Keratinocyte (primary cell): ENCODE measurements at regions not wholly inside any gene's neighbourhood (a gene's known extent, or its start where the extent isn't known, plus 50 kb on each side); places are given as distances from the start of the nearest gene placed in this dataset.

Experiments
- DNase-seq: peaks from one replicate; pipeline ENCODE4 v3.0.0-alpha.2; 2011; ENCODE audit warnings: low read depth, missing footprints, low spot score
- FAIRE-seq: peaks from 2 replicates; lab custom pipeline; 2011; peaks lifted over from hg19 to GRCh38; lab: Jason Lieb, UNC
- H2AFZ ChIP-seq: 2 replicates; pipeline ENCODE4 v1.6.0; 2012; ENCODE audit warnings: low read length, control low read depth, inconsistent platforms; ENCODE audit not compliant: control insufficient read depth
- H3K27ac ChIP-seq: 2 replicates; pipeline ENCODE4 v1.5.1; 2011; ENCODE audit warnings: low read length; ENCODE audit not compliant: control insufficient read depth, insufficient read depth
- H3K27me3 ChIP-seq: 3 replicates; pipeline ENCODE4 v1.6.0; 2011; ENCODE audit warnings: low read length; ENCODE audit not compliant: control insufficient read depth, insufficient read depth; ENCODE audit errors: extremely low read depth
- H3K36me3 ChIP-seq, 2 experiments: 2 replicates in 1 of 2; 3 replicates in 1 of 2; pipeline ENCODE4 v1.5.1; 2011; ENCODE audit warnings: low read length in 2 of 2, mild to moderate bottlenecking in 1 of 2; ENCODE audit not compliant: control insufficient read depth in 2 of 2, insufficient read depth in 2 of 2; ENCODE audit errors: extremely low read depth in 1 of 2
- H3K4me1 ChIP-seq: 3 replicates; pipeline ENCODE4 v1.5.1; 2011; ENCODE audit warnings: low read length; ENCODE audit not compliant: control insufficient read depth, insufficient read depth; ENCODE audit errors: extremely low read depth
- H3K4me2 ChIP-seq: 3 replicates; pipeline ENCODE4 v1.6.0; 2011; ENCODE audit warnings: low read depth, low read length; ENCODE audit not compliant: control insufficient read depth, insufficient read depth; ENCODE audit errors: extremely low read depth
- H3K4me3 ChIP-seq, 3 experiments: fragments of 200-600 bp in 1 of 3; sonication (generic) in 1 of 3; 2 replicates in 2 of 3; 3 replicates in 1 of 3; pipeline ENCODE4 v1.5.1; 2011 to 2016; ENCODE audit warnings: low read length in 3 of 3, mild to moderate bottlenecking in 3 of 3, control low read depth in 2 of 3, inconsistent platforms in 1 of 3, low read depth in 1 of 3, mixed read lengths in 1 of 3, mixed run types in 1 of 3, moderate library complexity in 1 of 3; ENCODE audit not compliant: control insufficient read depth in 2 of 3, insufficient read depth in 2 of 3; ENCODE audit errors: extremely low read depth in 1 of 3
- H3K79me2 ChIP-seq: 2 replicates; pipeline ENCODE4 v1.6.0; 2012; ENCODE audit warnings: low read length; ENCODE audit not compliant: control insufficient read depth, insufficient read depth
- H3K9ac ChIP-seq: 3 replicates; pipeline ENCODE4 v1.6.0; 2011; ENCODE audit warnings: low read length; ENCODE audit not compliant: control insufficient read depth, insufficient read depth; ENCODE audit errors: extremely low read depth
- H3K9me1 ChIP-seq: 3 replicates; pipeline ENCODE4 v1.6.0; 2011; ENCODE audit warnings: low read length; ENCODE audit not compliant: control insufficient read depth, insufficient read depth; ENCODE audit errors: extremely low read depth
- H3K9me3 ChIP-seq: 2 replicates; pipeline ENCODE4 v1.5.1; 2012; ENCODE audit warnings: low read depth, low read length; ENCODE audit not compliant: control insufficient read depth
- H4K20me1 ChIP-seq: 3 replicates; pipeline ENCODE4 v1.6.0; 2011; ENCODE audit warnings: low read length; ENCODE audit not compliant: control insufficient read depth, insufficient read depth; ENCODE audit errors: extremely low read depth
- CTCF ChIP-seq, 3 experiments: IDR thresholded peaks in 1 of 3; conservative IDR thresholded peaks in 1 of 3; optimal IDR thresholded peaks in 1 of 3; 2 replicates in 2 of 3; 3 replicates in 1 of 3; pipeline versions ENCODE3 to v1.5.1; 2011; ENCODE audit warnings: low read length in 3 of 3, mild to moderate bottlenecking in 3 of 3, moderate library complexity in 2 of 3, control low read depth in 1 of 3, inconsistent platforms in 1 of 3; ENCODE audit not compliant: insufficient read depth in 2 of 3; ENCODE audit errors: extremely low read depth in 1 of 3
- EZH2 ChIP-seq: IDR thresholded peaks from one replicate; pipeline ENCODE4 v1.6.1; 2012; ENCODE audit warnings: inconsistent platforms, mild to moderate bottlenecking, low read length, moderate library complexity
- dilution Hi-C: fragments of 300-500 bp; cut with MboI; formaldehyde crosslinking; loops from one replicate; pipeline ENCODE4 v1.7.0; 2020; ENCODE audit warnings: low sequenced_read_pairs; ENCODE audit not compliant: extremely low pct_ligation_motif_present

- Histone ChIP-seq H3K27ac (no peak overlapping the region), H3K27me3 (no peaks in the 10 kb centered on the region), H3K9ac (no peak overlapping the region), H3K36me3 (no peaks in the 10 kb centered on the region), H2AFZ (no peak overlapping the region), H3K9me1 (no peaks in the 10 kb centered on the region), H3K9me3 (no peaks in the 10 kb centered on the region), H3K79me2 (no peaks in the 10 kb centered on the region), H3K4me1 (no peaks in the 10 kb centered on the region), H3K4me2 (no peak overlapping the region), H3K4me3 (no peak overlapping the region), H4K20me1 (no peaks in the 10 kb centered on the region)
- no peak for TF ChIP-seq CTCF (optimal IDR thresholded peaks at IDR 0.05 in 1 of 3, IDR thresholded peaks at IDR 0.05 in 1 of 3, conservative IDR thresholded peaks at IDR 0.05 in 1 of 3; ENCODE audit: extremely low read depth in 1 of 3, insufficient read depth in 2 of 3, low read length in 3 of 3)
- TF ChIP-seq EZH2 = no peak
- DNase-seq (no peak), FAIRE-seq (no peak)
- dilution Hi-C loops = no loop called here
Measured at GRCh38 chr1:99384021-99384420, 119.7 kb downstream of the PLPPR4 start.

GRCh38 chr1:99385852-99386251 lies 121.6 kb downstream of the PLPPR4 start:
- Histone ChIP-seq H3K27ac (no peak overlapping the region), H3K4me1 (no peaks in the 10 kb centered on the region), H3K79me2 (no peaks in the 10 kb centered on the region), H3K9ac (no peak overlapping the region), H3K27me3 (no peaks in the 10 kb centered on the region), H3K36me3 (no peaks in the 10 kb centered on the region), H2AFZ (no peak overlapping the region), H4K20me1 (no peaks in the 10 kb centered on the region), H3K4me2 (no peak overlapping the region), H3K9me3 (no peaks in the 10 kb centered on the region), H3K4me3 (no peak overlapping the region), H3K9me1 (no peaks in the 10 kb centered on the region)
- dilution Hi-C loops = no loop called here
- no peak for TF ChIP-seq CTCF (optimal IDR thresholded peaks at IDR 0.05 in 1 of 3, IDR thresholded peaks at IDR 0.05 in 1 of 3, conservative IDR thresholded peaks at IDR 0.05 in 1 of 3; ENCODE audit: extremely low read depth in 1 of 3, insufficient read depth in 2 of 3, low read length in 3 of 3)
- TF ChIP-seq EZH2 = no peak
- FAIRE-seq = no peak
- no peak for DNase-seq
